GM12872 (cell line): ENCODE measurements at regions not wholly inside any gene's neighbourhood (a gene's known extent, or its start where the extent isn't known, plus 50 kb on each side); places are given as distances from the start of the nearest gene placed in this dataset.

Source experiments
- CTCF ChIP-seq: IDR thresholded peaks from 3 replicates; pipeline ENCODE4 v1.5.1; 2011; ENCODE audit warnings: low read depth, mild to moderate bottlenecking, low read length, moderate library complexity; ENCODE audit not compliant: insufficient read depth

GRCh38 chr21:35378881-35379280, 329.8 kb upstream of the RUNX1 start:
- TF ChIP-seq CTCF, result no peak

GRCh38 chr21:35377505-35378090, 328.5 kb upstream of the RUNX1 start:
- TF ChIP-seq CTCF, result no peak

- TF ChIP-seq CTCF, result no peak
These were observed 327.5 kb upstream of the RUNX1 start for GRCh38 chr21:35376406-35377135.

GRCh38 chr21:35375115-35375514, 326.0 kb upstream of the RUNX1 start:
- TF ChIP-seq CTCF, result no peak

- no peak for TF ChIP-seq CTCF
These were observed 324.9 kb upstream of the RUNX1 start for GRCh38 chr21:35373998-35374397.

GRCh38 chr21:35372201-35372600, 323.1 kb upstream of the RUNX1 start:
- TF ChIP-seq CTCF, result no peak

- no peak for TF ChIP-seq CTCF
These were observed 321.6 kb upstream of the RUNX1 start for GRCh38 chr21:35370671-35371070.
